Hematopoietic multipotent progenitor cell treated with erythropoietin and hydrocortisone succinate and interleukin-3 and kit ligand, for 17 days (in vitro differentiated cells): ENCODE measurements at regions not wholly inside any gene's neighbourhood (a gene's known extent, or its start where the extent isn't known, plus 50 kb on each side); places are given as distances from the start of the nearest gene placed in this dataset.

ENCODE experiments used
- DNase-seq: peaks from one replicate; pipeline ENCODE4 v3.0.0-alpha.2; 2015; ENCODE audit warnings: low spot score

DNA sequence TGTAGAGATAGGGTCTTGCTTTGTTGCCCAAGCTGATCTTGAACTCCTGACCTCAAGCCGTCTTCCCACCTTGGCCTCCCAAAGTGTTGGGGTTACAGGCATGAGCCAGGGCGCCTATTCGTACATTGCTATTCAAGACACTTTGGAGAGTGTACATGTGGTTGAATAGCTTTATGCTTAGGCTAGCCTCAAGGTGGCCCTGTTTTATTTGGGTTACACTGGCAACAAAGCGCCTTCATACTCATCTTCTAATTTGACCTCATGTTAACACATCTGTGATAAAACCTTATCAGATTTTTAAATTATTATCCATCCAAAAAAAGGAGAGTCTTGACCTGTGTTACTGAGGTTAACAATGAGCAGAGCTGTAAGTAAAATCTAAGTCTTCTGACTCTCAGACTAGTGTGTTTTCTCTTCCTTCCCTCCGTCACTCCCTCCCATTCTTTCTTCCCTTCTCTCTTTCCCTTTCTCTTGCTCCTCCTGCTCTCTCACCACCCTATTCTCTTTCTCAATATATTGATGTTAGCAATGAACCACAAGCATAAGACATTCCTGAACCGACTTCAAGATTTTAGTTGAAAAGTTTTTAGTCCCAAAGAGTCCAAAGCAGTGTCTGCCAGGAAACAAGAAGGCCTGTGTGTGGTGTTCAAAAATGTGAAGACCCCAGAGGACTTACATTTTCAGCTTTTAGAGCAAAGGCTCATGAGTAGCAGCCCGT, 603.7 kb upstream of the CFAP20DC start:
- DNase-seq, result no peak

DNA sequence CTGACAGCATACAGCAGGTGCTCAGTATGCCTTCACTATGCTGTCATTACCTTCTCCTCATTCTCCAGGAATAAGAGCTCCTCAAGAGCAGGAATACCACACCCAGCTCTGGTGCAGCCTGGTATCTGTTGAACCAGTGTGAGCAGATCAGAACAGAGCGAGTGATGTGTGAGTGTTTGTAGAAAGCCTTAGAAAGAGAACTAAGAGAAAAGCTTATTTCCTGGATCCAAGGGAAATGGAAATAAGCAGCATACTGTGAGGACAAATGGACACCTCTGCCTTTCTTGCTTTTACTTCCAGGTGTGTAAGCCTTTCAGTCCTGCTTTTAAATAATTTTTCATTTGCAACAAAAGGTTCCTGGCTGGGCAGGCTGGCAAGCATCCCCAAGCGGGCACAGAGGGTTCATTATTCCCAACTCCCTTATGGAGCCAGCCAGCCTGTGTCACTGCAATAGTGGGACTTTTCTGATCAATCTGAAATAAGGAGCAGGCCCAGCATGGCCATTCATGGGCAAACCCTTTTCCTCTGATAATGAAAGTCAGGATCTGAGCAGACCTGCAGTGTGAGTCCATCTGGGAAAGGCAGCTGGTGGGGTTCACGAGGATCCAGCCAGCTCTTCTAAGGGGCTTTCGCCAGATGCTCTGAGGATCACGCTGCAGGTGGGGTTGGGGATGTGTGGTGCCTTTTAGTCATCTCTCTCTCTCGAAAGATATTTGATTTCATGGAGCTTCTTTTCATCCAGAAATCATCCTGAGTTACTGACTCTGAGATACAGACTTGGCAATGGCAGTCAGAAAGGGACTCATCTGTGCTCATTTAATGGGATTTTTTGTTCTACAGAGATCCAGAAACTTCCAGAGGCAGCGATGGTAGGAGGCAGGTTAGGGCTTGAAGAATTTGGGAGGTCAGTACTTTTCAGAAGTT, 594.9 kb upstream of the CFAP20DC start:
- DNase-seq, result no peak

DNA sequence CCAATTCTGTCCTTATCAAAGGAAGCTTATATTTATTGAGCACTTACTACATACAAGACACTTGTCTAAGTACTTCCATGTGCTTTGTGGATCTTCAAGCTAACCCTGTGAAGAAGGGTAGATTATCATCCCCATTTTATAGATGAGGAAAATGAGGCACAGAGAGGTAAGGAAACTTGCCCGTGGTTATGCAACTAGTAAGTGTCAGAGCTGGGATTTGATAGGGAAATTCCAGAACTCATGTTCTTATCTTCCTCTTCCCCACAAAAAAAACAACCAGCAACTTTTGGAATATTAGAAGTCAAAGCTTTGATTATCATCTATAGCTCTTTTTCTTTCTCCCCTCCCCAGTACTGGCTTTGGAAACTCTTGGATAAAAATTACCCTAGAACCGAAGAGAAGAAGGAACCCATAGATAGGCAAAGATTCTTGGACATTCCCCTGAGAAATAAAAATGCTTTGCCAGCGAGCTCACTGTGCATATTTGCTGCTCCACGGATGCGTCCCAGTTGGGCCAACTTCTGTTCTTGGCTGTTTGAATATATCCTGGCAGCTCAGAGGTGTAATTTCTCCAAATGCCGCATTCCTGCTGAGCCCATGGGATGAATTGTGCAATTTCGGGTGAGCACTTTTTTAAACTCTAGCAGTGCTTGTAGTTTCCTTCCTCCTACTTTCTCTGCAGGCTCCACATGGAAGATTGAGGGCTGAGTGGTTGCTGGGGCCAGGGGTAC, 591.5 kb upstream of the CFAP20DC start:
- no peak for DNase-seq

DNA sequence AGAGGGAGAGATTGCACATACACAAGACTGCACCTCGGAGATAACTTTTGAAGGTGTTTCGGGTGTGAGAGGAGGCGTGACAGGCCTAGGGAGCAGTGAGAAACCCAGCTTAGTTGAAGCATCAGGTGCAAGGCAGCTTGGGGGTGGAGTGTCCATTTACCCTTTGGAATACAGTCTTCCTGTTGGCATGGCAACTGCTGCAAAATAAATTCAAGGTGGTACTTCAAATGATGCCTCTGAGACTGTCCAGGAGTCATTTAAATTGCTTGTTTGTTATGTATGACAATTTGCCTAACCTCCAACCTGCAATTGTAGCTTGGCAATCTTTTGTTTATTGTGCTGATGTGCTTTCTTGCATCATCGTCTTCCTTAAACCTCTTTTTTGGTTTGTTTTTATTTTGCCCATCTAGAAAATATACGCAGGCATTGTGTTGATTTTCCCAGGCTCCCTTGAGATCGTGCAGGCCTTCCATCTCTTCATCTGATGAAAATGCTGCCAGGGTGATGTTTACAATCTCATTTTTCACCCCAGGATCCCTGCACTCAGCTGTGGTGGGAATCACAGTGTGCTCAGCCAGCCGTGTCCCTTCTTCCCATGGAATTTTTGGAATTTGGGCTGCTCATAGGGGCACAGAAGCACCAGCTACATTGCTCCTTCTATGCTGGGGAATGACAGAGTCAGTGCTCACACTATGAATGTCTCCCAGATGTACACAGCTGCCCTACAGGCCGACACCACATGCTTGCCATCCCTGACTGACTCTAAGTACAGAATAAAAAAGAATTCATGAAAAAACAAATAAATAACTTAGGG, 583.1 kb upstream of the CFAP20DC start:
- DNase-seq, result no peak

DNA sequence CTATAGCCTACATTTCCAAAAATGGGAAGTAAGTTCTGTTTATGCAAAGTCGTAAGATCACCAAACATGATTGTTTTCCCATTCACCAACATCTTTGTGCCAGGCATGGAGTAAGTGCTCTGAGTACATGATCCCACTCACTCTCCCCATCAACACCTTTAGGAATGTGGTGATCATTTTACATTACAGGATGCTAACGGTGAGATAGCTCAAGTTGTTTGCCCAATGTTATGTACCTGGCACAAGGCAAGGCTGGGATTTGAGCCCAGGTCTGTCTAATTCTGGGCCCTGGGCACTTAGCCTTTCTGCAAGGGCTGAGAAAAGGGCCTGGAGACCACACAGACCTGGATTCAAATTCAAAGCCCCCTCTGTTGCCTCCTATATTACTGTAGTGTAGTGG, 581.7 kb upstream of the CFAP20DC start:
- no peak for DNase-seq

DNA sequence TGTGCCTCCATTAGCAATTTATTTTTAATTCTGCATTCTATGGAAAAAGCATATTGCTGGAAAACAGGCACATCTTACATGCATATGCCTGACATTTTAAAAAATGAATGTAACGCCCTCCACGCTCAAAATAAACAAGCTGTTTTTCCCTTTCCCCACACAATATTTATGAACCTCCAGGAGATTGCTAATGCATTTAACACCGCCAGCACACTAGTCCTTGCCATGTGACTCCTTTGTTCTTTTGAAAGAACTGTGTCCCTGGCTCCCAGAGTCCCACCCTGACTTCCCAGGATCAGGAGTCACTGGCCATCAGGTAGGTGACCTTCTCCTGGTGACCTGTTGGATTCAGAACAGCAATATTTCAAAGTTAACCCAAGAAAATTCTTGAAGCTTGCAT, 571.2 kb upstream of the CFAP20DC start:
- no peak for DNase-seq

DNA sequence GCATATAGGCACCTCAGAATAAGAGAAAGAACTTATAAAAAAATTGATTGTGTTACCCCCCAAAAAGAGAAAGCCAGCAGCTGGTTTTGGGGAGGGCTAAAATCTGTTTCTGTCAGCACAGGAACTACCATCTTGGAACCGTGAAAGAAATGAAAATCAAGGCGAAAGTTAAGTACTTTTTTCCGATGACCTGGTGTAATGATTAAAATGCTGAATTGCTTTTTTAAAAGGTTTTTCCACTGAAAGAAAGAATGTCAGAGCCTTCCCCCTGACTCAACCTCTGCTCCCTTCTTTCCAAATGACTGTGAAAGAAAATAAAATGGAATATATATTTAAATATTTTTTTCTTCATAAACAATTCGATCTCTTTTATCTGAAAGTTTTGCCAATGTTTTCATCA, 570.5 kb upstream of the CFAP20DC start:
- DNase-seq, result no peak

DNA sequence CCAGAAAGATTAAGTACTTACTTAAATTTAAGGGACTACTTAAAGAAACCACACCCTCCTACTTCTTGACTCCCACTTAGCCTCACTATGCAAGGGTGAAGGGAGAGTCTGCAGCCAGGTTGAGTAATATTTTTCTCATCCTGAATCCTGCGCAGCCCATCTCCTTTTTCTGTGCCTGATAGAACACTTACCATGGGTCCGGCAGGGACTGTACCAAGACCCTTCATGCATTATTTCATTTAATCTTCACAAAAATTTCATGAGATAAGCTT, 562.6 kb upstream of the CFAP20DC start:
- no peak for DNase-seq

DNA sequence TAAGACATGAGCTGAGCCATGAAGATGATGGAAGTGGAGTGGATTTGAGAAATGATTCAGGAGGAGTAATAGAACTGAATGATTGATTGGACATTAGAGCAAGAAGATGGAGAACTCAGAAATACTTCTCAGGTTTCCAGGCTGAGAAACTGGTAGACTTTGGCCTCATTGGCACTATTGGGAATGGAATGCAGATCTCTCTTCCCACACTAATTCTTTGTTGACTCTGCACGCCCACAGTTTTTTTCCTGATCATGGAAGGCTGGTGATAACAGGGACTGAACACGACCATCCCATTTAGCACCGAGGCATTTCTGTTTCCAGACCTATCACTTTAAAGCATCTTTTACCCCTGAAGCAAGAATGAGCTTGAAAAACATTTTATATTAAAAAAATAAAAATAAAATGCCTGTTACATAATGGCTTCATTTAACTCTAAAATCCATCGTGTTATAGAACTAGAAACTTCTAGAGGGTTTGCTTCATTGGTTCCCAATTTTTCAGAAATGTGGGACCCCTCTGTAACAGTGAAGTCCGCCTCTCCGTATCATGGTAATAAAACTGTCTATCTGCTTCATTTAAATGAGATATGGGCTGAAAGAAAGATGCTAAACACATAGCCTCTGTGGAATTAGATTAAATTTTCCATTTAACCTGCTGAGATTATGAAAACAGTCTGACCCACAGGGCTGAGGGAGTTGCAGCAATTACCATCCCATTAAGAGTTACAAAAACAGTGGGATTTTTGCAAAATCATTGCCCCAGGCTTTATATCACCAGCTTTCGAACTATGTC, 562.0 kb upstream of the CFAP20DC start:
- DNase-seq, result no peak

DNA sequence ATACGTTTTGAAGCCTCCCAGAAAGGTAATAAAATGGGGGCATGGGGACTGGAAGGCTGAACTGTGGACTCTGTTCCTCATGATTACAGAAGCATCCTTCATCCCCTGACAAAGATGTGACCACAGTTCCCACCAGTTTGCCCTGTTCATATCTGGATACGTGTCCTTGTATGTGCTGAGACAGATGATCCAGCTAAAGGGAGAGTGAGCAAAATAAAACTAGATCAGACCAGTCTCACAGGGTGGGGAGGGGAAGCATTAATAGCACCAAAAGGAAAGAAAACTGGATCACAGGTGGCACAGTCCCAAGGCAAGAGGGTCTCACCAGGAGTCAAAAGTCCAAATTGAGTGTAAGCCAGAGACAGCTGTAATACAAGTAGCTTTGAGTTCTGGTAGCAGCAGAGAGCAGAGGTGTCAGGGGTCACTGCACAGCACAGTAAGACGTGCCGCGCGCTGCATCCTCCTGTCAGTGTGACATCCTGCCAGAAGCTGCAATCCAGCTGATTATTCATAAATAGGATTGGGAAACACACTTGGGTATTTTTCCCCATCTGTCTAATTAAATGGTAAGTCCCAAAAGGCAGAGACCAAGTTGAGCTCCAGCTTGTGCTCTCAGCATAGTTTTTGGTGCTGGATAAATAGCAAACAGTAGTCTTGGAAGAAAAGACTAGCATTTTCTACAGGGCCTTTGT, 560.0 kb upstream of the CFAP20DC start:
- no peak for DNase-seq

DNA sequence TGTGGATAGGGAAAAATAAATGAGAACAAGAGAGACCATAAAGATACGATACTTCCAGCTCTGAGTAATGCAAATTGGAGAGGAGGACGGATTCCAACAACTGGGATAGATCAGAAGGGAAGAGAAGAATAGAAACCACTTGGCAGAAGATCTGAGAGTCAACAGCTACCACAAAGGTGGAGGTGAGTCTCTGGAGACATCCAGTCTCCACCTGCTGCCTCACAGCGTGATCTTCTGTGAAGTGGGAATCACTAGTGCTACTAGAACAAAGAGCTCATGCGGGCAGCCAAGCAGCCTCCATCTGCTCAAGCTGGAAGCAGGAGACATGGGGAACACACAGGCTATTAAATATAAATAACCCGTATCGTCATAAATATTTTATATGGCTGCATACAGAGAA, 558.5 kb upstream of the CFAP20DC start:
- DNase-seq, result no peak

DNA sequence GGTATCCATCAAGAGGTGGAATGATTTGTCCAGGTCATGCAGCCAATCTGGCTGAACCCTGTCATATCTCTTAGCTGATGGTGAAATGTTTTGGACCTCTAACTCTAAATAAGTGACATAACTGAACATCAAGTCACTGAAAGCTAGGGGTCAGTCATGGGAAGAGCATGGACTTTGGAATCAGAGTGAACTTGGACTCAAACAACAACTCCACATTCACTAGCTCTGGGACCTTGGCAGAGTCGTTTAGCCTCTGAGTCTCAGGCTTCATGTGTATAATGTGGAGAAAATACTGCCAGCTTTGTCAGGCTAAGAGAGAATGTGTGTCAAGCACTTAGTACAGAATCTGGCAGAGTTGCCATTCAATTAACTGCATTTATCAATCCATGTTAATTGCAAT, 557.8 kb upstream of the CFAP20DC start:
- no peak for DNase-seq

DNA sequence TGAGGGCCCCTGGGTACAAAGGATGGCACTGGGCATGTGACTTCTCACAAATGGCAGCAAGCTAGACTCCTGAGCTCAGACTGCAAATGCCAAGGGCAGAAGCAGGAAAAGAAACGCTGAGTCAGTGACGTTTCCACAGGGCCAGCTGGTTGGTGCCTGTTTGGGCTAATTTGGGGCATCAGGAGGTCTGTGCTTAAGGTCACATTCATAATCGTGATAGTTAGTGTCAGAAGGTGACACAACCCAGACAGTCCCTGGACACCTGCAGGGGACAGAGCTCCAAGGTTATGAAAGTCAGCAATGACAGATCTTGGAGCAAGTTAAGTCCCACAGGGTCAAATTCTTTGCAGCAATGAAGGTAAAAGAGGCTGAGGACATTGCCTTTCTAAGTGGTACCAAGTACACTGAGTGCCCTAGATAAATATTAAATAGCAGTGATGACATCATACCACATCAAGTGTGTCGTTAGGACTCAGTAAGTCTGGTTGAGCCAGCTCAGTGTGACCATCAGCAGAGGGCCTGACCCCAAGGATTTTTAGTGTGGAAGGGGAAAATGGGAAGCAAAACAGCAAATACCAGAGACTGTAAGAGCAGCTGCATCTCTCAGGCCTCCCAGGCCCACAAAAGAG, 556.9 kb upstream of the CFAP20DC start:
- no peak for DNase-seq

DNA sequence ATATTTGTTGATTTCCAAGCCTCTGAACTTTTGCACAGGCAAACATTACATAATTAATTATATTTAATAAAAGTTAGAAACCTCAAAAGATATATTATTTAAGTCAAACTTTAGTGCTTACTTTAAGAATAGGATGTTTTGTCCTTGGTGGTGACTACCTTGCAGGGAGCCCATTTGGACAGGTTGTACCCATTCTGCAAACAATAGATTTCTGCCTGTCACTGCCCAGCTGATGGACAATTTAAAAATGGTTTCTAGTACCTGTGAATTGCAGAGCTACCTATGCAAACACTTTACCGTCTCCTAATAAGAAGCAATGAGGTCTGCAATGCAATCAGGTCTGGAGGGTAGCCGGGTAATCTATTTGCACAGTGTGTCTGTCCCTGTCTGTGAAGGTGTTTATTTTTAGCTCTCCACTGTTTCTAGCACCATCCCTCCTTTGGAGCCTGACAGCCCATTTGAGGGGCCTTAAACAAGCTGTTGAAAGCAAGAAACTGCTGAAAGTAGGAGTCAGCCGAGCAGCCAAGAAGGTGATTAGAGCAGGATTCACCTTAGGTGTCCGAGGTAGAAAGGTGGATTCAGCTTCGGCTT, 556.2 kb upstream of the CFAP20DC start:
- DNase-seq, result no peak

DNA sequence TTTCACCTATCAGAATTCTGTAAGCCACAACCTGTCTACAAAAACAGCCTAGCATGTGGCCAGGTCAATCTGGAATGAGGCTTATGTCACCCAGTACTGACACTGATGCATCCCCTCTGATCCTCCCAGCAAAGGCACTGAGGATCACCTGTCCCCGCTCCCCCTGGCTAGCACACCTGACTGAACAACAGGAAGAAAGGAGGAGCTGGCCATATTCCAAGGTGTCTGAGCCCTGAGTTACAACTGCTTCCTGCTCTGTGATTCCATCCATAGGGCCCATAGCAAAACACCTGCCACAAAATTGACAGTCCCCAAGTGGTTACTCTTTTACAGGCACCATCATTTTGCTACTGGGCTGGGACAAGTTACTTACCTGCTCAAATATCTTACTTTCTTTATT, 555.5 kb upstream of the CFAP20DC start:
- no peak for DNase-seq

DNA sequence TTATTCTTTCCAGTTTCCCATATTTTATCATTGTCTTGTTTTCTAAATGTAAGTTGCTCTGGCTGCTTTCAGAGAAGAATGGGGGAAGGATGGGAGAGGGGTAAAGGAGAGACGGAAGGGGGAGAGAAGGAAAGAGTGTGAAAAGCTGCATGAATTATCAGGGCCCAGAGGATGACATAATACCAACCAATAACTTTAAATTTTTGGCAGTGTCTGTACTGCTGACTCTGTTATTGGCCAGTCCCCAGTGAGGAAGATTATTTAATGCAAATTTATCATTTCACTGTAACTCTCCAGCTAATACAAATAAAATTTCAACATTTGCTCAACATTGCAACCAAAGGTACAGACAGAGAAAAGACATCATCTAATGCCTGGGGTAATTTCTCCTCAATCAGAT, 551.7 kb upstream of the CFAP20DC start:
- no peak for DNase-seq

DNA sequence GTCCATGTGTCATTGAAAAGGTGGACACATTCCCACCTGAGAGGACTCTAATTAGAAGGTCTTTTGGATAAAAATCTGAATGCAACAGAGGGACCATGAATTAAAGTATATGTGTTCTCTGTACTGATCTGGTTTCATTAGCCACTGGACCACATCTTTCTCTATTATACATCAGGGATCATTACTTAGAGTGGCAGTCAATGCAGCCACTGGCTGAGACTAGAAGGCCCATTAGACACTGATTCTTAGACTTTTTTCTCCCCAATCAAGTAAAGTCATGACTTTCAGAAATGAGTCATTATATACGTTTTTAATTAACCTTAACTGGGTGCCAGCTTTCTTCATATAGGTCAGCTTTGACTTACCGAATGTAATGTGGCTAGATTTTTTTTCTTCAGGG, 550.8 kb upstream of the CFAP20DC start:
- DNase-seq, result no peak

DNA sequence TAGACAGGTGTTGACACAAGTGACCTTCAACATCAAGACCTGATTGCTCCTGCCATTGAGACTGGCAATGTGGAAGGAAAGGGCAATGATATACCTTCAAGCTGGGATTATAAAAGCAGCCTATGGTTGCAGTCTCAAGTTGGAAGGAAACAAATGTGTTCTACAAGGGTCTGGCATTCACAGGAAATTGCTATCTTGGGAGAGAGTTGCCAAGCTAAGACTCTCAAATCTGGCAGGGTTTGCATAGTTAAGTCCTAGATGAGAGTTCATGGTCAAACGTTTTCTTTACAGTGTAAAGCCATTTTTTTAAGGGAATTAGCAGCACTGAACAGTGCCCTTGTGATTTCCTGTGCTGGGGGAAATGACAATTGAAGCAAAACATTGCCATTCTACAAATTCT, 546.9 kb upstream of the CFAP20DC start:
- DNase-seq, result no peak

DNA sequence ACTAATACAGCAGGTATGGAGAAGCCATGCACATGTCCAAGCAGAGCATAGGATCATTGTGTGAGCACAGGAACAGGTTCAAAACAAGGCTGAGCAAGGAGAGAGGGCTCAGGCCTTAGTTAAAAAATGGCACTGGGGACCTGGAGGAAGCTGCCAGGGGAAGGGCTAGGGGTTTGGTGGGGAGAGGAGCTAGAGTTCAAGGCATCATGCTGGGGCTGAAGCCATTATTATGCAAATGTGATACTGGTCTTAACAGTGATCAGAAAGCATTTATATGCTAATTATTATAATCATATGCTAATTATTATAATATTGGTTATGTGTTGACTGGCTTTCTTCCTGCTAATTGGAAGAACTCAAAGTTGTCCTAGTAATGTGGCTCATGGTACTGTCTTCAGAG, 546.0 kb upstream of the CFAP20DC start:
- DNase-seq, result no peak

DNA sequence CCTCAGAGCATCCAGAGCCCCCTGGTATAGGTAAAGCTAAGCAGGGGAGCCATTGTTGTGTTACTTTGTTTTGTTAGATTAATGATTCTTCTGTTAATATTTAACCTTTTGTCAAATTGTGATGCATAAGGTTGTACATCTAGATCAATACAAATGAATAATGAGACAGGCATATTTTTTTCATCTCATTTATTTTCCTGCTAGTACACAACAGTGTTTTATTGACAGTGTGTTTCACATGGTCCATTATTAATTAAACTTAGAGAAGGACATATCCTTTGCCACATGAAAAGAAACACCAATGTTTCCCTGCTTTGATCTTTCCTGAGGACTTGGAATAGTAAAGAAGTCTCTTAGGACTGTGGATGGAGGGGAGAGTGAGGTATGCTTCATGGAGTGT, 543.6 kb upstream of the CFAP20DC start:
- no peak for DNase-seq
